Prostate gland (tissue), 2 donors: ENCODE measurements at regions not wholly inside any gene's neighbourhood (a gene's known extent, or its start where the extent isn't known, plus 50 kb on each side); places are given as distances from the start of the nearest gene placed in this dataset.

Source experiments
- POLR2AphosphoS5 ChIP-seq: sonication (generic); formaldehyde crosslinking; IDR thresholded peaks from one replicate; pipeline ENCODE4 v1.6.1; 2017; ENCODE audit warnings: antibody characterized with exemption
- TF ChIP-seq, protein P1 (sequence below), 4 experiments: fragments of 200-600 bp in 2 of 4; fragments of 450-650 bp in 2 of 4; sonication (generic) in 2 of 4; IDR thresholded peaks; 1 replicate in 3 of 4; 2 replicates in 1 of 4; pipeline ENCODE4 v1.5.1; 2016 to 2019; ENCODE audit warnings: antibody characterized with exemption in 4 of 4, mild to moderate bottlenecking in 2 of 4, moderate library complexity in 2 of 4

DNA sequence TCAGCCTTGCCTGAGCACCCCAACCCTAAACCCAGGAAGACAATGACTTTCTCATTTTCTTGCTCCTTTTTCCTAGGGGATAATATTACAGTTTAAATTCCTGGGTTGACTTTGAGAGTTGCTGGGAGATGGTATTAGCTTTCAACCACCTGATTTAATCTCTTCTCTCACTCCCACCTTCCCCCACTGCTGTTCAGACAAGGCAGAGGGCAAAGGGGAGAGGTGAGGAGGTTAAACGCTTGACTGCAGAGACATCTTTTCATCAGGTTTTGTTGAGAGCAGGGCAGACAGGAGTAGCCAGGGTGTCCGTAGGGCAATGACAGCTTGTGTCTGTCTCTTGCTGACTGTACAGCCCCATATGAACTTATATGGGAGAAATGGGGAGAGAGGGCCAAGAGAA, 811.2 kb downstream of the MAFB start:
- TF ChIP-seq POLR2AphosphoS5, result no peak
- TF ChIP-seq, protein P1, sequence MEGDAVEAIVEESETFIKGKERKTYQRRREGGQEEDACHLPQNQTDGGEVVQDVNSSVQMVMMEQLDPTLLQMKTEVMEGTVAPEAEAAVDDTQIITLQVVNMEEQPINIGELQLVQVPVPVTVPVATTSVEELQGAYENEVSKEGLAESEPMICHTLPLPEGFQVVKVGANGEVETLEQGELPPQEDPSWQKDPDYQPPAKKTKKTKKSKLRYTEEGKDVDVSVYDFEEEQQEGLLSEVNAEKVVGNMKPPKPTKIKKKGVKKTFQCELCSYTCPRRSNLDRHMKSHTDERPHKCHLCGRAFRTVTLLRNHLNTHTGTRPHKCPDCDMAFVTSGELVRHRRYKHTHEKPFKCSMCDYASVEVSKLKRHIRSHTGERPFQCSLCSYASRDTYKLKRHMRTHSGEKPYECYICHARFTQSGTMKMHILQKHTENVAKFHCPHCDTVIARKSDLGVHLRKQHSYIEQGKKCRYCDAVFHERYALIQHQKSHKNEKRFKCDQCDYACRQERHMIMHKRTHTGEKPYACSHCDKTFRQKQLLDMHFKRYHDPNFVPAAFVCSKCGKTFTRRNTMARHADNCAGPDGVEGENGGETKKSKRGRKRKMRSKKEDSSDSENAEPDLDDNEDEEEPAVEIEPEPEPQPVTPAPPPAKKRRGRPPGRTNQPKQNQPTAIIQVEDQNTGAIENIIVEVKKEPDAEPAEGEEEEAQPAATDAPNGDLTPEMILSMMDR (IDR thresholded peaks at IDR 0.05), result no peak
